Right atrium auricular region (tissue), 2 donors: ENCODE measurements at regions not wholly inside any gene's neighbourhood (a gene's known extent, or its start where the extent isn't known, plus 50 kb on each side); places are given as distances from the start of the nearest gene placed in this dataset.

Experiments used
- DNase-seq: peaks from one replicate; pipeline ENCODE4 v3.0.0-alpha.2; 2019; ENCODE audit warnings: low spot score
- H3K27ac ChIP-seq, 2 donors: fragments of 200-600 bp; sonication (generic); 1 replicate in 1 of 2; 2 replicates in 1 of 2; pipeline ENCODE4 v1.5.1; 2016 to 2019
- H3K27me3 ChIP-seq, 2 donors: fragments of 200-600 bp; sonication (generic); one replicate each; pipeline versions ENCODE4 v1.5.1 to v1.6.0; 2017 to 2019
- H3K36me3 ChIP-seq: fragments of 200-600 bp; sonication (generic); one replicate; pipeline ENCODE4 v1.5.1; 2016
- H3K4me1 ChIP-seq, 2 donors: fragments of 200-600 bp; sonication (generic); one replicate each; pipeline versions ENCODE4 v1.5.1 to v1.6.0; 2017 to 2019
- H3K4me3 ChIP-seq, 2 donors: fragments of 200-600 bp; sonication (generic); 1 replicate in 1 of 2; 2 replicates in 1 of 2; pipeline ENCODE4 v1.5.1; 2017 to 2019; ENCODE audit warnings: mild to moderate bottlenecking in 1 of 2, moderate library complexity in 1 of 2
- H3K9me3 ChIP-seq, 2 donors: fragments of 200-600 bp; sonication (generic); one replicate each; pipeline ENCODE4 v1.5.1; 2019
- TF ChIP-seq, protein P1 (sequence below), 2 donors: fragments of 200-600 bp; sonication (generic); IDR thresholded peaks; one replicate each; pipeline ENCODE4 v1.5.1; 2019; ENCODE audit warnings: antibody characterized with exemption in 2 of 2

DNA sequence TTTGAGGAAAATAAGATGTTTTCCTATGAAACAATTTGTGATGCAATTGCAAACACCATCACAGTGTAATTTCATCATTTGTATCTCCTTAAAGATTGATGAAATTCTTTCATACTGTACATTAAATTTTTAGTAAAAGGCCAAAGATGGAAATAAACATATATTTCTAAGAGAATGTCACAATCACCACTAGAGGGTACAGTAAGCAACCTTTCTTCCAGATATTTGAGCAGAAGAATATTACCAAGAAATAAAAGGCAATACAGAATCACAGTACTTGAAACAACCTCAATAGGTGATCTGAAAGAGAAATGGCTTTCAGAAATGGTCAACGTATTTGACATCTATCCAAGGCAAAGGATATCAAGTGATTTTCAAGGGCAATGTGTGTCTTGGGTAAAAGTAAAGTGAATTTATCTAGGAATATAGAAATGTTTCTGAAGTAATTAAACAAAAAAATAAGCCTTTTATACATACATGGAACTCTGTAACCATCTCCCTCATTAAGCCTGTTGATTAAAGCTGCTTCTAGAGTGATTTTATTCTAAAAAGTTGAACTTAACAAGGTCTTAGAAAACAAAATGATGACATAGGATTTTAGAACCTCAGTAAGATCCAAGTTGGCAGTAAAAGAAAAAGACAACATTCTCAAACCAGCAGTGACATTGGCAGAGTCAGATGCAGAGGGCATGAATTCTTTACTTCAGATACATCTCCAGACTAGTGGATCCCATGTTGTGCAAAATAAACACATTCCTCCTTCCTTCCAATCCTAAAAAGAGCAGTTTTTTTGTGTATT, 90.3 kb upstream of the SESTD1 start:
- H3K4me1 ChIP-seq, result no peaks in the 10 kb centered on the region
- no peaks in the 10 kb centered on the region for H3K9me3 ChIP-seq
- TF ChIP-seq, protein P1, sequence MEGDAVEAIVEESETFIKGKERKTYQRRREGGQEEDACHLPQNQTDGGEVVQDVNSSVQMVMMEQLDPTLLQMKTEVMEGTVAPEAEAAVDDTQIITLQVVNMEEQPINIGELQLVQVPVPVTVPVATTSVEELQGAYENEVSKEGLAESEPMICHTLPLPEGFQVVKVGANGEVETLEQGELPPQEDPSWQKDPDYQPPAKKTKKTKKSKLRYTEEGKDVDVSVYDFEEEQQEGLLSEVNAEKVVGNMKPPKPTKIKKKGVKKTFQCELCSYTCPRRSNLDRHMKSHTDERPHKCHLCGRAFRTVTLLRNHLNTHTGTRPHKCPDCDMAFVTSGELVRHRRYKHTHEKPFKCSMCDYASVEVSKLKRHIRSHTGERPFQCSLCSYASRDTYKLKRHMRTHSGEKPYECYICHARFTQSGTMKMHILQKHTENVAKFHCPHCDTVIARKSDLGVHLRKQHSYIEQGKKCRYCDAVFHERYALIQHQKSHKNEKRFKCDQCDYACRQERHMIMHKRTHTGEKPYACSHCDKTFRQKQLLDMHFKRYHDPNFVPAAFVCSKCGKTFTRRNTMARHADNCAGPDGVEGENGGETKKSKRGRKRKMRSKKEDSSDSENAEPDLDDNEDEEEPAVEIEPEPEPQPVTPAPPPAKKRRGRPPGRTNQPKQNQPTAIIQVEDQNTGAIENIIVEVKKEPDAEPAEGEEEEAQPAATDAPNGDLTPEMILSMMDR (IDR thresholded peaks at IDR 0.05), result peak in 1 of 2 donors; percentile 33
- no peak overlapping the region for H3K4me3 ChIP-seq
- no peak for DNase-seq
- H3K36me3 ChIP-seq, result no peaks in the 10 kb centered on the region
- H3K27ac ChIP-seq, result no peak overlapping the region
- no peaks in the 10 kb centered on the region for H3K27me3 ChIP-seq

DNA sequence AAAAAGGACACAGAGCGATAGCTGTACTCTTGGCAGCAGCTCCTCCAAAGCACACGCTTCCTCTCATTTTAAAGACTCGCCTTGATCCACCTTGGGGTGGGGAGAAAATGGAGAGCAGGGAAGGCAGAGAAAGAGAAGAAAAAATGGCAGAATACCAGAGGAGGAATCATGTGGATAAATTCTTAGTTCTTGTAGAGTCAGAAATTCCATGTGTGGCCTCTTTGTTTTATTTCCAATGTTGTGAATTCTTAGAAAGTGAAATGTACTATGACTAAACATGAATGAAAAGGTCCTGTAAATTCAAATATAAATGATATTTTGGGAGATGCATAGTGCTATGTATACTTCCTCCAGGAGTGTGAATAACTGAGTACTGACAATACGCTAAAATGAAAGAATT, 89.7 kb upstream of the SESTD1 start:
- TF ChIP-seq, protein P1 (IDR thresholded peaks at IDR 0.05), result no peak
- H3K4me3 ChIP-seq, result no peak overlapping the region
- no peak overlapping the region for H3K27ac ChIP-seq
- H3K36me3 ChIP-seq, result no peaks in the 10 kb centered on the region
- no peak for DNase-seq
- H3K9me3 ChIP-seq, result no peaks in the 10 kb centered on the region
- H3K27me3 ChIP-seq, result no peaks in the 10 kb centered on the region
- no peaks in the 10 kb centered on the region for H3K4me1 ChIP-seq

DNA sequence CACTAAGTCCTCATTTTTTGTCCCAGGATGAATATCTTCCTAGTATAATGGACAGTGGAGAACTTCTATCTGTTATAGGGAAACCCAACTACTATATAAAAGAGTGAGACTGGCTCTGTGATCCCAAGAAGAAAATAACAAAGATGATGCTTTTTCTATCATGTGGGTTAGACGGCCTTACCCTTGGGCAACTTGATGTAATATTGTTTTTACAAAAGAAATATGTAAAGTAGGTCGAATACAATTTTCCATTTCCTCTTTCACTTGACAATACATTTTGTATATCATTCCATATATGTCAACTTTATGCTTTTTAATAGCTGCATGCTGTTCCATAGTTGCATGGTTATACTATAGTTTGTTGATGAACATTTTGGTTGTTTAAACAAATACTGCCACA, 87.5 kb upstream of the SESTD1 start:
- no peaks in the 10 kb centered on the region for H3K4me1 ChIP-seq
- H3K27ac ChIP-seq, result no peak overlapping the region
- H3K27me3 ChIP-seq, result no peaks in the 10 kb centered on the region
- H3K4me3 ChIP-seq, result no peak overlapping the region
- no peaks in the 10 kb centered on the region for H3K36me3 ChIP-seq
- DNase-seq, result no peak
- no peaks in the 10 kb centered on the region for H3K9me3 ChIP-seq
- TF ChIP-seq, protein P1 (IDR thresholded peaks at IDR 0.05), result no peak

DNA sequence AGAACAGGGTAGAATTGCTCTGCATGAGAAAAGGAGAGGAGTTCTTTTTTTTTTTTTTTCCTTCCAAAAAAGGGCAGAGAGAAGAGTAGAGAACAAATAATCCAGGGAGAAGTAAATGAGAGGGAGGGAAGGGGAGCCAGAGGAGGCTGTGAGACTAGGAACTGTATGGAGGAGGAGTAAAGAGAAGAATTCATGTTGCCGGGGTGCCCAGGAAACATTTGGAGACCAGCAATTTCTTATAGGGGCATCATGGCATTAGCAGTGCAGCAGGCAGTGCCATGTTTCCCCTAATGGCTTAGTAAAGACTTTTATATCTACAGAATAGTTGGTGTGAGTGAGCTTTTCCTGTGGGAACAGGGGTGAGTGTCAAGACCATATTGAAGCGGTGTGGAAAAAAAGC, 86.4 kb upstream of the SESTD1 start:
- Histone ChIP-seq H3K27me3 (no peaks in the 10 kb centered on the region), H3K36me3 (no peaks in the 10 kb centered on the region), H3K4me3 (no peak overlapping the region), H3K9me3 (no peaks in the 10 kb centered on the region), H3K27ac (no peak overlapping the region), H3K4me1 (no peaks in the 10 kb centered on the region)
- TF ChIP-seq, protein P1 (IDR thresholded peaks at IDR 0.05), result no peak
- no peak for DNase-seq

DNA sequence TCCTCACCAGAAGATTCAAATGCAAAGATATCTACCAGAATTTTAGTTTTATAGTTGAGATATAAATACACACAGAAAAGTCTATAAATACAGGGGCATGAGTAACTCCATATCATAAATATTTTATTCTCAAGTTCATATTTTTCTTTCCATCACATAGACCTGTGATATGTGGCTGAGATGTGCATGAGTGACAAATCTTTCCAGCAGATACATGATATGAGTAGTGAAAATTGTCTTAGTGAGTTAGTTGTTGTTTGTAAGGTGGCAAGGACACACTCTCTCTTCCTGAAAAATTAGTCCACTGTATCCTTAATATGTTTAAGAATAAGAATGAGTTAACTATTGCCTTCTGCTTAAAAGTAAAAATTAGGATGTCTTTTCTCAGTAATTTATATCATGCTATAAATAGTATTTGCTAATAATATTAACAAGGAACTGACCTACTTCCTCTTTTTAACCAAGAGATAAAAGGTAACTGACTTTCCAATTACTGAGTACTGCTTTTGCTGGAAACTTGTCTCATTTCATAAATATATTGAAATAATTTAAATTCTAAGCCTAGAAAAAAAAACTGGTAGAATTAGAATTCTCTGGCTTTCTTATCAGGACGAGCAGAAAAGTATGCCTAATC, 85.2 kb upstream of the SESTD1 start:
- no peaks in the 10 kb centered on the region for H3K36me3 ChIP-seq
- no peaks in the 10 kb centered on the region for H3K4me1 ChIP-seq
- no peaks in the 10 kb centered on the region for H3K9me3 ChIP-seq
- H3K27ac ChIP-seq, result no peak overlapping the region
- H3K4me3 ChIP-seq, result no peak overlapping the region
- H3K27me3 ChIP-seq, result no peaks in the 10 kb centered on the region
- DNase-seq, result no peak
- TF ChIP-seq, protein P1 (IDR thresholded peaks at IDR 0.05), result no peak
